ENCODE measurements at regions not wholly inside any gene's neighbourhood (a gene's known extent, or its start where the extent isn't known, plus 50 kb on each side); places are given as distances from the start of the nearest gene placed in this dataset.

- DNase-seq: no peak
- Mint-ChIP-seq H3K36me3 (ENCODE audit: low read depth) (no peaks in the 10 kb centered on the region), H3K27me3 (no peaks in the 10 kb centered on the region), H3K9me3 (peaks cover 5% of the 10 kb centered on the region), H3K4me3 (no peak overlapping the region), H3K4me1 (no peaks in the 10 kb centered on the region), H3K27ac (no peak overlapping the region)
- ChIA-PET CTCF (no interaction called here), POLR2A (no interaction called here)
These were observed 1186.1 kb downstream of the SLITRK5 start for GRCh38 chr13:88857256-88857655.

- no peaks in the 10 kb centered on the region for H3K4me1 Mint-ChIP-seq
- CTCF ChIA-PET: no interaction called here
- H3K27ac Mint-ChIP-seq: no peak overlapping the region
- H3K36me3 Mint-ChIP-seq (ENCODE audit: low read depth): no peaks in the 10 kb centered on the region
- POLR2A ChIA-PET: no interaction called here
- peaks cover 7% of the 10 kb centered on the region for H3K9me3 Mint-ChIP-seq
- H3K4me3 Mint-ChIP-seq: no peak overlapping the region
- no peaks in the 10 kb centered on the region for H3K27me3 Mint-ChIP-seq
- no peak for DNase-seq
These were observed 1191.0 kb downstream of the SLITRK5 start for GRCh38 chr13:88862095-88862620.

GRCh38 chr13:88863116-88863515 lies 1191.9 kb downstream of the SLITRK5 start:
- H3K9me3 Mint-ChIP-seq: peaks cover 8% of the 10 kb centered on the region
- no peak overlapping the region for H3K27ac Mint-ChIP-seq
- POLR2A ChIA-PET: no interaction called here
- CTCF ChIA-PET: no interaction called here
- DNase-seq: no peak
- H3K36me3 Mint-ChIP-seq (ENCODE audit: low read depth): no peaks in the 10 kb centered on the region
- H3K4me3 Mint-ChIP-seq: no peak overlapping the region
- no peaks in the 10 kb centered on the region for H3K4me1 Mint-ChIP-seq
- H3K27me3 Mint-ChIP-seq: no peaks in the 10 kb centered on the region

- no peak overlapping the region for H3K4me3 Mint-ChIP-seq
- H3K27me3 Mint-ChIP-seq: no peaks in the 10 kb centered on the region
- CTCF ChIA-PET: no interaction called here
- H3K36me3 Mint-ChIP-seq (ENCODE audit: low read depth): no peaks in the 10 kb centered on the region
- H3K9me3 Mint-ChIP-seq: peaks cover 11% of the 10 kb centered on the region
- no peaks in the 10 kb centered on the region for H3K4me1 Mint-ChIP-seq
- DNase-seq: no peak
- POLR2A ChIA-PET: no interaction called here
- no peak overlapping the region for H3K27ac Mint-ChIP-seq
These were observed 1195.0 kb downstream of the SLITRK5 start for GRCh38 chr13:88866195-88866594.

GRCh38 chr13:88883741-88884140 lies 1212.6 kb downstream of the SLITRK5 start:
- peaks cover 19% of the 10 kb centered on the region for H3K9me3 Mint-ChIP-seq
- POLR2A ChIA-PET: no interaction called here
- CTCF ChIA-PET: no interaction called here

GRCh38 chr13:88887045-88887662 lies 1216.0 kb downstream of the SLITRK5 start:
- H3K4me3 Mint-ChIP-seq: no peak overlapping the region
- ChIA-PET CTCF (no interaction called here), POLR2A (no interaction called here)
- H3K4me1 Mint-ChIP-seq: no peaks in the 10 kb centered on the region
- H3K27me3 Mint-ChIP-seq: no peaks in the 10 kb centered on the region
- H3K27ac Mint-ChIP-seq: no peak overlapping the region
- peaks cover 13% of the 10 kb centered on the region for H3K9me3 Mint-ChIP-seq
- no peak for DNase-seq
- H3K36me3 Mint-ChIP-seq (ENCODE audit: low read depth): no peaks in the 10 kb centered on the region

More at GRCh38 chr13:88883741-88884140, 1212.6 kb downstream of the SLITRK5 start:
- Mint-ChIP-seq H3K27me3 (no peaks in the 10 kb centered on the region), H3K4me3 (no peak overlapping the region), H3K36me3 (ENCODE audit: low read depth) (no peaks in the 10 kb centered on the region), H3K27ac (no peak overlapping the region), H3K4me1 (no peaks in the 10 kb centered on the region)
- DNase-seq: no peak

- POLR2A ChIA-PET: no interaction called here
- H3K27ac Mint-ChIP-seq: no peak overlapping the region
- H3K36me3 Mint-ChIP-seq (ENCODE audit: low read depth): no peaks in the 10 kb centered on the region
- no peaks in the 10 kb centered on the region for H3K9me3 Mint-ChIP-seq
- no peak overlapping the region for H3K4me3 Mint-ChIP-seq
- CTCF ChIA-PET: no interaction called here
- no peak for DNase-seq
- H3K4me1 Mint-ChIP-seq: no peaks in the 10 kb centered on the region
- no peaks in the 10 kb centered on the region for H3K27me3 Mint-ChIP-seq
These were observed 1224.2 kb downstream of the SLITRK5 start for GRCh38 chr13:88895261-88895941.

GRCh38 chr13:88896466-88896865 lies 1225.3 kb downstream of the SLITRK5 start:
- Mint-ChIP-seq H3K27me3 (no peaks in the 10 kb centered on the region), H3K27ac (no peak overlapping the region), H3K4me3 (no peak overlapping the region), H3K4me1 (no peaks in the 10 kb centered on the region), H3K9me3 (no peaks in the 10 kb centered on the region), H3K36me3 (ENCODE audit: low read depth) (no peaks in the 10 kb centered on the region)
- CTCF ChIA-PET: no interaction called here
- DNase-seq: no peak
- POLR2A ChIA-PET: no interaction called here

GRCh38 chr13:88908961-88909441 lies 1237.8 kb downstream of the SLITRK5 start:
- ChIA-PET POLR2A (no interaction called here), CTCF (no interaction called here)
- Mint-ChIP-seq H3K4me1 (no peaks in the 10 kb centered on the region), H3K4me3 (no peak overlapping the region), H3K9me3 (peaks cover 9% of the 10 kb centered on the region), H3K27me3 (no peaks in the 10 kb centered on the region), H3K36me3 (ENCODE audit: low read depth) (no peaks in the 10 kb centered on the region), H3K27ac (no peak overlapping the region)
- DNase-seq: no peak

- Mint-ChIP-seq H3K27ac (peak overlapping the region; percentile 45), H3K9me3 (peaks cover 4% of the 10 kb centered on the region), H3K27me3 (no peaks in the 10 kb centered on the region), H3K4me3 (no peak overlapping the region), H3K4me1 (peaks cover 6% of the 10 kb centered on the region), H3K36me3 (ENCODE audit: low read depth) (no peaks in the 10 kb centered on the region)
- ChIA-PET CTCF (no interaction called here), POLR2A (no interaction called here)
- DNase-seq: peak; percentile 39
These were observed 1248.9 kb downstream of the SLITRK5 start for GRCh38 chr13:88919970-88920628.

- Mint-ChIP-seq H3K36me3 (ENCODE audit: low read depth) (no peaks in the 10 kb centered on the region), H3K9me3 (peaks cover 6% of the 10 kb centered on the region), H3K4me3 (no peak overlapping the region), H3K4me1 (no peaks in the 10 kb centered on the region), H3K27ac (no peak overlapping the region), H3K27me3 (no peaks in the 10 kb centered on the region)
- CTCF ChIA-PET: no interaction called here
- no peak for DNase-seq
- POLR2A ChIA-PET: no interaction called here
These were observed 1254.8 kb downstream of the SLITRK5 start for GRCh38 chr13:88925954-88926353.

GRCh38 chr13:88926890-88927502 lies 1255.8 kb downstream of the SLITRK5 start:
- H3K27me3 Mint-ChIP-seq: no peaks in the 10 kb centered on the region
- no peak overlapping the region for H3K27ac Mint-ChIP-seq
- no peaks in the 10 kb centered on the region for H3K4me1 Mint-ChIP-seq
- CTCF ChIA-PET: no interaction called here
- POLR2A ChIA-PET: no interaction called here
- no peak overlapping the region for H3K4me3 Mint-ChIP-seq
- DNase-seq: no peak
- no peaks in the 10 kb centered on the region for H3K36me3 Mint-ChIP-seq (ENCODE audit: low read depth)
- H3K9me3 Mint-ChIP-seq: peaks cover 6% of the 10 kb centered on the region

GRCh38 chr13:88932950-88933349 lies 1261.8 kb downstream of the SLITRK5 start:
- H3K4me1 Mint-ChIP-seq: no peaks in the 10 kb centered on the region
- POLR2A ChIA-PET: no interaction called here
- no peak overlapping the region for H3K27ac Mint-ChIP-seq
- no peaks in the 10 kb centered on the region for H3K36me3 Mint-ChIP-seq (ENCODE audit: low read depth)
- CTCF ChIA-PET: no interaction called here
- no peak overlapping the region for H3K4me3 Mint-ChIP-seq
- no peaks in the 10 kb centered on the region for H3K27me3 Mint-ChIP-seq
- no peak for DNase-seq
- peaks cover 6% of the 10 kb centered on the region for H3K9me3 Mint-ChIP-seq

All from activated CD4-positive, alpha-beta memory T cell treated with anti-CD3 and anti-CD28 coated beads, Interleukin-2, amount 10 ng/mL, durations not matched to agents 7 days and 5 days (primary cell).